Gastrocnemius medialis (tissue), 4 donors: ENCODE measurements at regions not wholly inside any gene's neighbourhood (a gene's known extent, or its start where the extent isn't known, plus 50 kb on each side); places are given as distances from the start of the nearest gene placed in this dataset.

Experiments used
- POLR2A ChIP-seq, 2 donors: fragments of 450-650 bp; IDR thresholded peaks; one replicate each; pipeline ENCODE4 v1.6.1; 2017; ENCODE audit warnings: antibody characterized with exemption in 2 of 2, mild to moderate bottlenecking in 2 of 2, moderate library complexity in 2 of 2
- TF ChIP-seq, protein P1 (sequence below), 5 experiments: fragments of 450-650 bp in 3 of 5; fragments of 200-600 bp in 2 of 5; sonication (generic) in 2 of 5; IDR thresholded peaks in 4 of 5; conservative IDR thresholded peaks in 1 of 5; 1 replicate in 4 of 5; 2 replicates in 1 of 5; pipeline ENCODE4 v1.5.1; 2016 to 2019; ENCODE audit warnings: antibody characterized with exemption in 5 of 5, mild to moderate bottlenecking in 3 of 5, moderate library complexity in 3 of 5

- TF ChIP-seq POLR2A (IDR thresholded peaks at IDR 0.05), result no peak
- TF ChIP-seq, protein P1, sequence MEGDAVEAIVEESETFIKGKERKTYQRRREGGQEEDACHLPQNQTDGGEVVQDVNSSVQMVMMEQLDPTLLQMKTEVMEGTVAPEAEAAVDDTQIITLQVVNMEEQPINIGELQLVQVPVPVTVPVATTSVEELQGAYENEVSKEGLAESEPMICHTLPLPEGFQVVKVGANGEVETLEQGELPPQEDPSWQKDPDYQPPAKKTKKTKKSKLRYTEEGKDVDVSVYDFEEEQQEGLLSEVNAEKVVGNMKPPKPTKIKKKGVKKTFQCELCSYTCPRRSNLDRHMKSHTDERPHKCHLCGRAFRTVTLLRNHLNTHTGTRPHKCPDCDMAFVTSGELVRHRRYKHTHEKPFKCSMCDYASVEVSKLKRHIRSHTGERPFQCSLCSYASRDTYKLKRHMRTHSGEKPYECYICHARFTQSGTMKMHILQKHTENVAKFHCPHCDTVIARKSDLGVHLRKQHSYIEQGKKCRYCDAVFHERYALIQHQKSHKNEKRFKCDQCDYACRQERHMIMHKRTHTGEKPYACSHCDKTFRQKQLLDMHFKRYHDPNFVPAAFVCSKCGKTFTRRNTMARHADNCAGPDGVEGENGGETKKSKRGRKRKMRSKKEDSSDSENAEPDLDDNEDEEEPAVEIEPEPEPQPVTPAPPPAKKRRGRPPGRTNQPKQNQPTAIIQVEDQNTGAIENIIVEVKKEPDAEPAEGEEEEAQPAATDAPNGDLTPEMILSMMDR (IDR thresholded peaks at IDR 0.05 in 4 of 5, conservative IDR thresholded peaks at IDR 0.05 in 1 of 5), result no peak
Observed at GRCh38 chr3:21902956-21903355, 151.9 kb upstream of the ZNF385D start.
